ENCODE measurements at regions not wholly inside any gene's neighbourhood (a gene's known extent, or its start where the extent isn't known, plus 50 kb on each side); places are given as distances from the start of the nearest gene placed in this dataset.

DNA sequence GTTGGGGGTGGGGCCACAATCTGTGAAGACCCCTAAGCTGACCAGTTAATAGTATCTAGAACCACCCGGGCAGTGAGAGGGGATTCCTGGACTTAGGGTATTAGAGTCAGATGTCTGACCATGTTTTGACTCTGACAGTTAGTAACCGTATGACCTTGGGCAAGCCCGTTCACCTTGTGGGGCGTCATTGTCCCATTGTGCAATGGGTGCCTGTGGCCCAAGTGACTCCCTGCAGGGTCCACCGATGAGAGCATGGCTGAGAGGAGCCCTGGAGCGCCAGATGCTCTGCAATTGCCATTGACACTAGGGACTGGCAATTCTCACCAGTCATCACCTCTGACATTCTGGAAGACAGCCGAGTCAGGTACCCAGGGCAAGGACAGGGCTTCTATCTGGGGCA lies 225.9 kb upstream of the CSF3R start:
- 92% methylated on average over 7 of the region's 7 CpGs for WGBS (ENCODE audit: insufficient coverage)
- no peak overlapping the region for H3K4me3 Mint-ChIP-seq

DNA sequence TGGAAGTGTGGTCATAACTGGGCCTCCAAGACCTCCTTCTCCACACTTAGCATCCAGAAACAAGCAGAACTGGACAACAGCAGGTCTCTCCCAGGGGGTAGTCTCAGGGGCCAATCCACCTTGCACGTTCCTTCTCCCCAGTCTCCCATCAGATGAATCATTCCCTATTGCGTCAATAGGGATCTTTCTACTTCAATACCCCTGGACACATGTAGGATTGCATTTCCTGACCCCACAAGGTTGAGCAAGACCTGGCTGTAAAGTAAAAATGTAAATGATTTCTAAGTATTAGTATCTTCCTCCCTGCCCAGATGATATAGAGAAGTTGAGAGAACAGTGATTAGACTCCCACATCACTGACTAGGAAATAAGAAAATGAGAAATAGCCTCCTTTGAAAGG lies 224.5 kb upstream of the CSF3R start:
- CTCF ChIA-PET: no interaction called here
- POLR2A ChIA-PET: no interaction called here
- Histone ChIP-seq H3K9me3 (ENCODE audit: control extremely low read depth in 1 of 3, control insufficient read depth in 2 of 3, insufficient read depth in 1 of 3, low read length in 2 of 3) (no peaks in the 10 kb centered on the region), H3K27ac (ENCODE audit: low read length in 2 of 2) (no peak overlapping the region), H2AFZ (ENCODE audit: insufficient read depth, low read depth, low read length, poor library complexity, severe bottlenecking) (no peak overlapping the region), H3K9ac (ENCODE audit: low read length) (no peak overlapping the region), H3K79me2 (ENCODE audit: control insufficient read depth, insufficient read depth, low read length) (no peaks in the 10 kb centered on the region), H3K4me2 (replicated peaks; ENCODE audit: low read depth, low read length, poor library complexity, severe bottlenecking) (no peak overlapping the region), H3K4me1 (ENCODE audit: control insufficient read depth in 2 of 2, insufficient read depth in 2 of 2, low read length in 2 of 2) (peaks cover 0 to 3% of the 10 kb centered on the region in 2 donors), H3K4me3 (ENCODE audit: control extremely low read depth in 1 of 5, extremely low read depth in 1 of 5, insufficient read depth in 1 of 5, low read depth in 2 of 5, low read length in 4 of 5) (no peak overlapping the region), H4K20me1 (ENCODE audit: control insufficient read depth, insufficient read depth, low read length, poor library complexity, severe bottlenecking) (no peaks in the 10 kb centered on the region), H3K36me3 (replicated peaks in 1 of 2; ENCODE audit: control extremely low read depth in 1 of 2, control insufficient read depth in 1 of 2, extremely low read depth in 1 of 2, insufficient read depth in 2 of 2, low read length in 1 of 2) (no peaks in the 10 kb centered on the region), H3K27me3 (replicated peaks in 1 of 4; ENCODE audit: control extremely low read depth in 1 of 4, control insufficient read depth in 3 of 4, insufficient read depth in 4 of 4, low read length in 3 of 4) (peaks cover 0 to 14% (median 1%) of the 10 kb centered on the region in 4 experiments)
- no peak overlapping the region for H3K4me3 Mint-ChIP-seq
- peaks cover 6% of the 10 kb centered on the region for H3K4me1 Mint-ChIP-seq
- 75% methylated on average over 1 of the region's 2 CpGs for WGBS (ENCODE audit: insufficient coverage)
- TF ChIP-seq CTCF (IDR thresholded peaks at IDR 0.05) (no peak), EZH2 (IDR thresholded peaks at IDR 0.05; ENCODE audit: borderline replicate concordance, insufficient read depth, low read depth, low read length, poor library complexity, severe bottlenecking) (no peak)
- H3K27me3 Mint-ChIP-seq: peaks cover 52% of the 10 kb centered on the region
- intact Hi-C loops (cut with micrococcal nuclease): no loop called here
- H3K27ac Mint-ChIP-seq: no peak overlapping the region
- no peak for ATAC-seq (ENCODE audit: low read depth)
- no peak for DNase-seq
- H3K9me3 Mint-ChIP-seq (ENCODE audit: insufficient read depth): no peaks in the 10 kb centered on the region

More for the DNA sequence above, 225.9 kb upstream of the CSF3R start:
- no peak overlapping the region for H3K27ac ChIP-seq (ENCODE audit: low read length in 2 of 2)
- DNase-seq (no peak), ATAC-seq (ENCODE audit: low read depth) (no peak)
- H3K27ac Mint-ChIP-seq: no peak overlapping the region
- H3K4me3 ChIP-seq (ENCODE audit: control extremely low read depth in 1 of 5, extremely low read depth in 1 of 5, insufficient read depth in 1 of 5, low read depth in 2 of 5, low read length in 4 of 5): no peak overlapping the region
- H3K36me3 ChIP-seq (replicated peaks in 1 of 2; ENCODE audit: control extremely low read depth in 1 of 2, control insufficient read depth in 1 of 2, extremely low read depth in 1 of 2, insufficient read depth in 2 of 2, low read length in 1 of 2): no peaks in the 10 kb centered on the region
- no peak for TF ChIP-seq EZH2 (IDR thresholded peaks at IDR 0.05; ENCODE audit: borderline replicate concordance, insufficient read depth, low read depth, low read length, poor library complexity, severe bottlenecking)
- TF ChIP-seq CTCF (IDR thresholded peaks at IDR 0.05): no peak
- H3K27me3 Mint-ChIP-seq: peaks cover 55% of the 10 kb centered on the region
- H3K9ac ChIP-seq (ENCODE audit: low read length): no peak overlapping the region
- peaks cover 0 to 3% of the 10 kb centered on the region in 2 donors for H3K4me1 ChIP-seq (ENCODE audit: control insufficient read depth in 2 of 2, insufficient read depth in 2 of 2, low read length in 2 of 2)
- no peaks in the 10 kb centered on the region for H3K79me2 ChIP-seq (ENCODE audit: control insufficient read depth, insufficient read depth, low read length)
- no peaks in the 10 kb centered on the region for H3K9me3 ChIP-seq (ENCODE audit: control extremely low read depth in 1 of 3, control insufficient read depth in 2 of 3, insufficient read depth in 1 of 3, low read length in 2 of 3)
- POLR2A ChIA-PET: no interaction called here
- intact Hi-C loops (cut with micrococcal nuclease): no loop called here
- no peaks in the 10 kb centered on the region for H3K9me3 Mint-ChIP-seq (ENCODE audit: insufficient read depth)
- H2AFZ ChIP-seq (ENCODE audit: insufficient read depth, low read depth, low read length, poor library complexity, severe bottlenecking): no peak overlapping the region
- CTCF ChIA-PET: no interaction called here
- H3K4me2 ChIP-seq (replicated peaks; ENCODE audit: low read depth, low read length, poor library complexity, severe bottlenecking): no peak overlapping the region
- H3K4me1 Mint-ChIP-seq: peaks cover 4% of the 10 kb centered on the region
- H3K27me3 ChIP-seq (replicated peaks in 1 of 4; ENCODE audit: control extremely low read depth in 1 of 4, control insufficient read depth in 3 of 4, insufficient read depth in 4 of 4, low read length in 3 of 4): peaks cover 0 to 14% (median 1%) of the 10 kb centered on the region in 4 experiments
- H4K20me1 ChIP-seq (ENCODE audit: control insufficient read depth, insufficient read depth, low read length, poor library complexity, severe bottlenecking): no peaks in the 10 kb centered on the region

All from B cell (primary cell).